ENCODE measurements at regions not wholly inside any gene's neighbourhood (a gene's known extent, or its start where the extent isn't known, plus 50 kb on each side); places are given as distances from the start of the nearest gene placed in this dataset.

DNA sequence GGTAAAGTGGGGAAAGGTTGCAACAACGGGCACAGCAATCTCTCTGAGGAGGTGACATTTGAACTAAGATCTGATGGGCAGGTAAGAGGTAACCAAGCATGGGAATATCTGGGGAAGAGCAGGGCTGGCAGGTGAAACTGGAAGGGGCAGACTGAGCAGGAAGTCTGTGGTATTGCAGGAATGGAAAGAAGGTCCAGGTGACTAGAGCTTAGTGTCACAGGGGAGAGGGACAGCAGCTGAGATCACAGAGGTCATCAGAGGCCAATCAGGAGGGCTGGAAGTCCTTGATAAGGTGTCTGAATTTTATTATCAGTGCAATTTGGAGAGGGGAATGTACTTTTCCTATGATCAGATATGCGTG lies 73.3 kb upstream of the DHX40 start:
- TF ChIP-seq, protein P1, sequence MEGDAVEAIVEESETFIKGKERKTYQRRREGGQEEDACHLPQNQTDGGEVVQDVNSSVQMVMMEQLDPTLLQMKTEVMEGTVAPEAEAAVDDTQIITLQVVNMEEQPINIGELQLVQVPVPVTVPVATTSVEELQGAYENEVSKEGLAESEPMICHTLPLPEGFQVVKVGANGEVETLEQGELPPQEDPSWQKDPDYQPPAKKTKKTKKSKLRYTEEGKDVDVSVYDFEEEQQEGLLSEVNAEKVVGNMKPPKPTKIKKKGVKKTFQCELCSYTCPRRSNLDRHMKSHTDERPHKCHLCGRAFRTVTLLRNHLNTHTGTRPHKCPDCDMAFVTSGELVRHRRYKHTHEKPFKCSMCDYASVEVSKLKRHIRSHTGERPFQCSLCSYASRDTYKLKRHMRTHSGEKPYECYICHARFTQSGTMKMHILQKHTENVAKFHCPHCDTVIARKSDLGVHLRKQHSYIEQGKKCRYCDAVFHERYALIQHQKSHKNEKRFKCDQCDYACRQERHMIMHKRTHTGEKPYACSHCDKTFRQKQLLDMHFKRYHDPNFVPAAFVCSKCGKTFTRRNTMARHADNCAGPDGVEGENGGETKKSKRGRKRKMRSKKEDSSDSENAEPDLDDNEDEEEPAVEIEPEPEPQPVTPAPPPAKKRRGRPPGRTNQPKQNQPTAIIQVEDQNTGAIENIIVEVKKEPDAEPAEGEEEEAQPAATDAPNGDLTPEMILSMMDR (IDR thresholded peaks at IDR 0.05) = no peak
- TF ChIP-seq POLR2A (IDR thresholded peaks at IDR 0.05) = no peak
